ENCODE measurements at regions not wholly inside any gene's neighbourhood (a gene's known extent, or its start where the extent isn't known, plus 50 kb on each side); places are given as distances from the start of the nearest gene placed in this dataset.

DNA sequence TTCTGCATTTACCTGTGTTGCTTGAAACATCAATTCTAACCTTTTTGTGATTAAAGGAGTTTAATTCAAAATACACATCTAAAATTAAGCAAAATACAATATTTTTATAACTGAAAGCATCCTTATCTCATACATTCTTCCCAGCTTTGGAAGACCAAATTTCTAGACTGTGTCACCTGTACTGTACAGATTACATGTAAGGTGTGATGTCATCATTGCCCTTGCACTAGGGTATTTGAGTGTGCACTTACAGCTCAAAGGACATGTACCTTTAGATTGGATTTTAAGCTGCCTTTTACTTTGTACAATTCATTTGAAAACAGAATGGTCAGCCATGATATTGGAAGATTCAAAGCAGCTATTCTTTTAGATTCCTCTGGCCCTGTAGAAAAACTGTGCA is 932.8 kb upstream of the POU3F3 start:
- TF ChIP-seq POLR2A (IDR thresholded peaks at IDR 0.05; ENCODE audit: low read length), result no peak
- no peak for TF ChIP-seq GATA1 (IDR thresholded peaks at IDR 0.05; ENCODE audit: low read depth, low read length)
